Esophagus (tissue), 2 donors: ENCODE measurements at regions not wholly inside any gene's neighbourhood (a gene's known extent, or its start where the extent isn't known, plus 50 kb on each side); places are given as distances from the start of the nearest gene placed in this dataset.

Experiments used
- H3K27ac ChIP-seq, 2 donors: one replicate each; pipeline ENCODE4 v1.5.1; 2013; ENCODE audit warnings: low read depth in 2 of 2, mild to moderate bottlenecking in 2 of 2, inconsistent platforms in 1 of 2, low read length in 1 of 2, moderate library complexity in 1 of 2
- H3K27me3 ChIP-seq, 2 donors: one replicate each; pipeline ENCODE4 v1.6.1; 2013; ENCODE audit warnings: low read length in 2 of 2, control low read depth in 1 of 2, mild to moderate bottlenecking in 1 of 2; ENCODE audit not compliant: insufficient read depth in 2 of 2, control insufficient read depth in 1 of 2
- H3K36me3 ChIP-seq, 2 donors: one replicate each; pipeline ENCODE4 v1.6.1; 2013; ENCODE audit warnings: low read length in 1 of 2; ENCODE audit not compliant: control insufficient read depth in 2 of 2, insufficient read depth in 2 of 2
- H3K4me1 ChIP-seq, 2 donors: one replicate each; pipeline ENCODE4 v1.6.1; 2013; ENCODE audit warnings: low read length in 1 of 2; ENCODE audit not compliant: control insufficient read depth in 2 of 2, insufficient read depth in 2 of 2
- H3K4me3 ChIP-seq, 2 donors: one replicate each; pipeline ENCODE4 v1.5.1; 2013; ENCODE audit warnings: low read length in 2 of 2, mild to moderate bottlenecking in 2 of 2, low read depth in 1 of 2, moderate library complexity in 1 of 2
- H3K9me3 ChIP-seq, 2 donors: one replicate each; pipeline ENCODE4 v1.6.1; 2013; ENCODE audit warnings: mild to moderate bottlenecking in 2 of 2, low read depth in 1 of 2, low read length in 1 of 2, moderate library complexity in 1 of 2; ENCODE audit not compliant: control insufficient read depth in 2 of 2, insufficient read depth in 1 of 2
- WGBS, 2 donors: extraction: QIAGEN DNeasy Blood & Tissue Kit; methylation state at CpG; one replicate each; pipeline ENCODE4 v1.1.7; 2013; 5-methylcytosine and 5-hydroxymethylcytosine counted together
- donor health status: healthy with polysubstance abuse.
- donor health status: Bipolar disorder and iron deficiency.

DNA sequence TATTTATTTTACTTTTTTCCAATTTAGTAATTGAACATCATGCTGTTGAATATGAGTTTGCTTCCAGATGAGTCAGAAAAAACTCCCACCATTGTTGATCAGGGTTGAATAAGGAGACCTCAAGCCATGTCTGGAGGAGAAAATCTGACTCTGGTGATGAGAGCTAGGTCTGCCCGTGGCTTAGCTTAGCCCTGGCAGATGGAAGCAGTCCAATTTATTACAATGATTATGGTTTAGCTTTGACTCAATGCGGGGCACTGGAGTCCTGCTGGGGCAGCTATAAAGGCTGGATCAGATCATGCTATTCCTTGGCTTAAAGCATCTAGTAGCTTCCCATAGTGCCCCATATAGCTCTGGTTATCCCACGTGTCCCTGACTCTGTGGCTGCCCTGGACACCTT is 506.5 kb downstream of the MN1 start:
- Histone ChIP-seq H3K4me3 (no peak overlapping the region), H3K36me3 (no peaks in the 10 kb centered on the region), H3K27ac (no peak overlapping the region), H3K27me3 (no peaks in the 10 kb centered on the region), H3K9me3 (no peaks in the 10 kb centered on the region), H3K4me1 (no peaks in the 10 kb centered on the region)
- 48 to 72% methylated on average over 3 of the region's 3 CpGs for WGBS, 2 donors

GRCh38 chr22:27295605-27296004 is 506.0 kb downstream of the MN1 start:
- WGBS, 2 donors, result 86 to 92% methylated on average over 1 of the region's 1 CpG
- H3K27me3 ChIP-seq, result no peaks in the 10 kb centered on the region

GRCh38 chr22:27296091-27296675 is 505.4 kb downstream of the MN1 start:
- Histone ChIP-seq H3K36me3 (no peaks in the 10 kb centered on the region), H3K4me3 (no peak overlapping the region), H3K9me3 (no peaks in the 10 kb centered on the region), H3K4me1 (no peaks in the 10 kb centered on the region), H3K27me3 (no peaks in the 10 kb centered on the region), H3K27ac (no peak overlapping the region)
- WGBS, 2 donors, result 58% methylated on average over 24 of the region's 24 CpGs

More at GRCh38 chr22:27295605-27296004, 506.0 kb downstream of the MN1 start:
- Histone ChIP-seq H3K4me3 (no peak overlapping the region), H3K4me1 (no peaks in the 10 kb centered on the region), H3K36me3 (no peaks in the 10 kb centered on the region), H3K9me3 (no peaks in the 10 kb centered on the region), H3K27ac (no peak overlapping the region)

DNA sequence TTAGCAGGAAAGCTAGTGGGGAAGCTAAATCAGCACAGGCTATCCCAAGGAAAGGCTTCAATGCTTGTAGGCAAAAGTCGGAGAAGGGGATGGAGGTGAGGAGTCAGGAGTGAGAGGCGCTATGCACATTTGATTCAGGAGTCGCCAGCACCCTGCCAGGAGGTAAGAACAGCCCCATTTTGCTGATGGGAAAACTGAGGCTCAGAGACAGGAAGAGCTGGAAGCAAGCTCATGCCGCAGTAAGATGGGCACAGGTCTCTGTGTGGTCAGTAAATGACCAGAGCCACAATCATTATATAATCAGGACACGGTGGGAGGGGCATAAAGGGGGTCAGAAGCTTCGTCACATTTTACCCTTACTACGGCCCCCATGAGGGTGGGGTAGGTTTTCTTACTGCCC is 504.4 kb downstream of the MN1 start:
- no peak overlapping the region for H3K4me3 ChIP-seq
- WGBS, 2 donors, result 83 to 87% methylated on average over 7 of the region's 7 CpGs
- H3K36me3 ChIP-seq, result no peaks in the 10 kb centered on the region
- H3K27ac ChIP-seq, result no peak overlapping the region
- no peaks in the 10 kb centered on the region for H3K27me3 ChIP-seq
- no peaks in the 10 kb centered on the region for H3K4me1 ChIP-seq
- no peaks in the 10 kb centered on the region for H3K9me3 ChIP-seq

GRCh38 chr22:27298332-27298731 is 503.2 kb downstream of the MN1 start:
- H3K27me3 ChIP-seq, result no peaks in the 10 kb centered on the region
- H3K4me1 ChIP-seq, result no peaks in the 10 kb centered on the region
- no peak overlapping the region for H3K4me3 ChIP-seq
- 39 to 56% methylated on average over 7 of the region's 7 CpGs for WGBS, 2 donors
- H3K9me3 ChIP-seq, result no peaks in the 10 kb centered on the region
- H3K36me3 ChIP-seq, result no peaks in the 10 kb centered on the region
- no peak overlapping the region for H3K27ac ChIP-seq

GRCh38 chr22:27298742-27299141 is 502.8 kb downstream of the MN1 start:
- 48 to 62% methylated on average over 4 of the region's 4 CpGs for WGBS, 2 donors
- Histone ChIP-seq H3K27ac (no peak overlapping the region), H3K4me3 (no peak overlapping the region)

DNA sequence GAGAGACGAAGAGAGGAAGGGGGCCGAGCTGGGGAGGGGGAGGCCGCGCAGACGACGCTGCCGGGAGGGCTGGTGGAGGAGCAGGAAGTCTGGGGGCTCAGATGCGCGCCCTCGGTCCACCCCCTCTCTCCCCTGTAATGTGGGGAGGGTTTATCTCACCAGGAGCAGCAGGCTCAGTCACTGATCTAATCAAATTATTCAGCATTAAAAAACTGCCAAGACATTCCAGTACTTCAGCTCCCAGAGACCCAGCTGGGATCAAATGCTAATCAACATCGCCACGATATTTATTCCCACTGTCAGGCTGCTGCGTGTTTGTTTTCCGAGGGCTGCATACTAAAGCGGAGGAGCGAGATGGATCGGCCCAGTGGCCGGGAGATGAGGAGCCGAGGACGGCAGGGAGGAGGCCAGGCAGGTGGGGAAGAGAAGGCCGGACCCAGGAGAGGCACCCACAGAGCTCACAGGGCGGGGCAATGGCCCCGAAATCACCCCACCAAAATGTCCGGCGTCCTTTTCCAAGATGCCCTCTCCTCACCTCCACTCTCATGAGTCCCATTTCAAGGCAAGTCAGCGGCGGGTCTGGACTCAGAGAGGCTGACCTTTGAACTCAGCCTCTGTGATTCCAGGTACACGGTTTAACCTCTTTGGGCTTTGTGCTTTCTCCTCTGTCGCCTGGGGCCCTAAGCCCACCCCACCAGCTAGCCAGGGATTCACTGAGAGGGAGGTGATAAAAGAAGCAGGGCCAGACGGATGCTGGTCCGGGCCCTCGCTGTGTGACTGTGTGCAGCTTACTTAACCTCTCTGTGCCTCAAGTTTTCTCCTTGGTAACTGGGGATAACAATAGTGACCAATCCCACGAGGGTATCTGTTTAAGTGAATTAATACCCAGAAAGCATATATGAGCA is 502.1 kb downstream of the MN1 start:
- Histone ChIP-seq H3K36me3 (no peaks in the 10 kb centered on the region), H3K9me3 (no peaks in the 10 kb centered on the region), H3K27me3 (no peaks in the 10 kb centered on the region), H3K27ac (no peak overlapping the region), H3K4me1 (no peaks in the 10 kb centered on the region), H3K4me3 (no peak overlapping the region)
- WGBS, 2 donors, result 46 to 55% methylated on average over 32 to 33 of the region's 33 CpGs

More at GRCh38 chr22:27298742-27299141, 502.8 kb downstream of the MN1 start:
- no peaks in the 10 kb centered on the region for H3K36me3 ChIP-seq
- no peaks in the 10 kb centered on the region for H3K9me3 ChIP-seq
- H3K27me3 ChIP-seq, result no peaks in the 10 kb centered on the region
- H3K4me1 ChIP-seq, result no peaks in the 10 kb centered on the region

- Histone ChIP-seq H3K36me3 (no peaks in the 10 kb centered on the region), H3K4me1 (no peaks in the 10 kb centered on the region), H3K4me3 (no peak overlapping the region), H3K9me3 (no peaks in the 10 kb centered on the region), H3K27me3 (no peaks in the 10 kb centered on the region), H3K27ac (no peak overlapping the region)
- 89 to 92% methylated on average over 16 of the region's 16 CpGs for WGBS, 2 donors
Observed at GRCh38 chr22:27300536-27301285, 500.8 kb downstream of the MN1 start.

DNA sequence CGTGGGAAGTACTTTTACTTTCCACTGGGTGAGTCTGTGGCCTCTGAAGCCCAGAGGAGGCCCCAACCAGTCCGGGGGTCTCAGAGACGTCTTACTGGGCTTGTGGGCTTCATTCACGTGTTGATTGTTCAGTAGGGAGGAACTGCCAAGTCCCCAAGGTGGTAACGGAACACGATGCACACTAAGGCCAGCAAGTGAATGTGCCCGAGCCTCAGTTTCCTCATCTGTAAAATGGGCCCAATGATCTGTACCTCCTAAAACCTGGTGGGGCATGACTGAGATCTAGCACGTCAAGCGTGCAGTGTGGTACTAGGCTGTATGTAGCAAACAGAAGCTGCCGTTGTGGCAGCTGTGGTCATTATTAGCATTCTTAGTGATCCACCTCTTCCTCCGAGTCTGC is 499.1 kb downstream of the MN1 start:
- H3K9me3 ChIP-seq, result no peaks in the 10 kb centered on the region
- H3K27ac ChIP-seq, result no peak overlapping the region
- no peaks in the 10 kb centered on the region for H3K4me1 ChIP-seq
- H3K36me3 ChIP-seq, result no peaks in the 10 kb centered on the region
- H3K27me3 ChIP-seq, result no peaks in the 10 kb centered on the region
- H3K4me3 ChIP-seq, result no peak overlapping the region
- WGBS, 2 donors, result 81 to 84% methylated on average over 11 of the region's 11 CpGs
